HUDEP-2 (cell line): ENCODE measurements at regions not wholly inside any gene's neighbourhood (a gene's known extent, or its start where the extent isn't known, plus 50 kb on each side); places are given as distances from the start of the nearest gene placed in this dataset.
A peak's percentile ranks its signal among the peaks of the same experiment; 100 is the strongest.
"Not testable (repeated sequence)": the region's sequence is repeated elsewhere in the genome, so short reads cannot be mapped to it uniquely, and the experiment has no call there.

Source experiments
- DNase-seq, 76 experiments: peaks; one replicate each; lab custom pipeline; 2025; ENCODE audit not compliant: unreplicated experiment in 76 of 76; lab: John Stamatoyannopoulos, UW

DNA sequence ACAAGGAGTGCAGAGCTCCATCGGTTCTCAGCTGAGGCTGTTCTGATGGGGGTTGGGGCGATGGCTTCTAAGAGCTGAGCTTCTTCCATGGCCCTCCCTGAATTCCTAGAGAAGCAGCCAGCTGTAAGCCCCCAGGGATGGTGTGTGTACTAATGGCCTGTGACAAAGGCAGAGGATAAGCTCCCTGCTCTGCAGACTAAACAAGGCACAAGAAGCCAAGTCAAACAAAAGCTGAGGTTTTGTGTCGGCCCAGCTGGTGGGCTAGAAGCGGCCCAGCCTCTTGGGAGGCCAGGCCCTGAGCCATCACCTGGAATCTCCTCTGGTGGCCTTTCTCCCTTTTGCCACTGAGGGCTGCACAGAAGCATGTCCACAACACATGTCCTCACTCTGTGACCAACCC is 75.0 kb upstream of the XPA start:
- no peak for DNase-seq

DNA sequence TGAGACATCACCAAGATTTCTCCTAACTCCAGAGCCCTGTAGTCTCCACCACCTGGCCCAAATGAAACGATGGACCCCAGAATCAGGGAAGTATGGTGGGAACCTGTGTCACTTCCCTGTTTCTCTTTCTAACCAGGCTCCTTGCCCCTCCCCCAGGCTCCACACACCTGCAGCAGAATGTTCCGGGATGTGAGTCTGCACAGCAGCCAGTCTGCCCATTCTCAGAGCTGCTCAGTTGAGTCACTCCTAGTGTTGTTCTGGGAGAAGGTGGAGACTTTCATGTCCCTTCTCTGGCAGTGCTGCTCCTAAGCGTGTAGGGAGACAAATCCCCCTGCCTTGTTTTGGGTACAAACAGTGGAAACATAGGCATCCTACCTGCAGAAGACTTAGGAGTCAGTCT is 76.0 kb upstream of the XPA start:
- no peak for DNase-seq

DNA sequence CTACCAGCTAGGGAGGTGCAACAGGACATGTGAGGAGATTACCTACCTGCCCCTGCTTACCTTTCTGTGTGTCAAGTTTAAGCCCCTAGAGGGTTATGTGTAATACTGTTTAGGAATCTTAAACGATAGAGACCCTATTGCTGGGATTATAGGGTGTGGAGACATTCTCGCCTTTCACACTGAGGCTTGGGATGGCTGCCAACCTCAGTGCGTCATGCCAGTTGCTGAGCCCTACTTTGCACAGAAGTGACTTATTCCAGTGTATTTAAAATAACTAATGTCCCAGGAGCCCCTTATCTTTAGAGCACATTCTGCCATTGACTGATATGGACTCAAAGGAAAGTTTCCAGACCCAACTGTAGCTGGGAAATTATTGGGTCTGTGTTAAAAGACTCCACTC is 76.6 kb upstream of the XPA start:
- peak in 69 of 76 experiments; percentile 9 to 78 (median 42) for DNase-seq

DNA sequence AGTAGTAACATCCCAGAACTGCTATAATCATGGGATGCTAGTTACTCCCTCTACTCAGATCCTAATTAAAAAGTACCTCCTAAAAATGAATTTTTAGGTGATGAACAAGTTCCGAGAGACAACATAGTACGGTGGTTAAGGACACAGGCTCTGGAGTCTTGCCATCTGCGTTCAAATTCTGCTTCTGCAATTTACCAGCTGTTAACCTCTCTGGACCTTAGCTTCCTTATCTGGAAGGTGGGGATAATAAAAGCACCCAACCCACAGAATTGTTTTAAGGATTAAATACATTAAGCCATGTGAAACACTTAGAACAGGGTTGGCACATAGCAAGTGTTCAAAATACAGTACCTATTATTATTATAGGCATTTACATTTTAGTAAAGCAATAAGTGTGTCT is 77.5 kb upstream of the XPA start:
- DNase-seq: peak in 1 of 76 experiments; percentile 10

DNA sequence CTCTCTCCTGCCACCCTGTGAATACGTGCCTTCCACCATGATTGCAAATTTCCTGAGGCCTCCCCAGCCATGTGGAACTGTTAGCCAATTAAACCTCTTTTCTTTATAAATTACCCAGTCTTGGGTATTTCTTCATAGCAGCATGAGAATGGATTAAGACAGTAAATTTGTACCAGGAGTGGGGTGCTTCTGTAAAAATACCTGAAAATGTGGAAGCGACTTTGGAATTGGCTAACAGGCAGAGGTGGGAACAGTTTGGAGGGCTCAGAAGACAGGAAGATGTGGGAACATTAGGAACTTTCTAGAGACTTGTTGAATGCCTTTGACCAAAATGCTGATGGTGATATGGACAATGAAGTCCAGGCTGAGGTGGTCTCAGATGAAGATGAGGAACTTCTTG is 74.3 kb upstream of the FOXE1 start:
- not testable (repeated sequence) for DNase-seq

DNA sequence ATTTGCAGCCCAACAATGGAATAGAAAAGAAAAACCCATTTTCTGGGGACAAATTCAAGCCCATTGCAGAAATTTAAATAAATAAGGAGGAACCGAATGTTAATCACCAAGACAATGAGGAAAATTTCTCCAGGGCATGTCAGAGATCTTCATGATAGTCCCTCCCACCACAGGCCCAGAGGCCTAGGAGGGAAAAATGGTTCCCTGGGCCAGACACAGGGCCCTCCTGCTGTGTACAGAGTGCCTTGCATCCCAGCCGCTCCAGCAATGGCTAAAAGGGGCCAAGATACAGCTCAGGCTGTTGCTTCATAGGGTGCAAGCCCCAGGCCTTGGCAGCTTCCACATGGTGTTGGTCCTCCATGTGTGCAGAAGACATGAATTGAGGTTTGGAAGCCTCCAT is 73.4 kb upstream of the FOXE1 start:
- no peak for DNase-seq

DNA sequence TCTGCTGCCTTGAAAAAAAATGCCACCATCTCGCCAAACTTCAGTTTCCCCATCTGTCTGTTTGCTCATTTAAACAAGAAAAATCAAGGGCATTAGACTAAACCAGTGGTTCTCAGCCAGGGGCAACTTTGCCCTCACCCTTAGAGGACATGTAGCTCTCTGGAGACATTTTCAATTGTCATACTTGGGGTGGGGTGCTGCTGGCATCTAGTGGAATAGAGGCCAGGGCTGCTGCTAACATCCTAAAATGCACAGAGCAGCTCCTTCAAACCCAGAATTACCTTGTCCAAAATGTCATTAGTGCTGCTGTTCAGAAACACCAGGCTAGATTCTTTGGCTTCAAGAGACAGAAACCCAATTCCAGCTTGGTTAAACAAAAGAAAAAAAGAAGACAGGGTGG is 71.1 kb upstream of the FOXE1 start:
- DNase-seq: no peak

DNA sequence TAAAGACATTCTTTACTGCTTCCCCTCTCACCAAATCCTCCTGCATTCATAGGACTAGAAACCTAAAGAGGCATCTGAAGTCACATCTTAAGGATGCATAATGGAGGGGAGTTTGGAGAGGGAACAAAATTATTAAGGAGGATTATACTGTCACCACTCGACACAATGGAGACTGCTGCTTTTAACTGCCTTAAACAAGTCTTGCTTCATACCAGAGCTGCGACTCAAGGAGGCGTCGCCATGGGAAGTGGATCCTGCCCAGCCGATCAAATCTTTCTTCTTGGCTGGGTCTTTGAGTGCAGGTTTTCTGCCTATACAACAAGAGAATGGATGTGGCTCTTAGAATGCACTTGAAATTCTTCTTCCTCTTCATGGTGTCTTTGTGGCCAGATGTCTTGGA is 66.7 kb upstream of the FOXE1 start:
- no peak for DNase-seq

DNA sequence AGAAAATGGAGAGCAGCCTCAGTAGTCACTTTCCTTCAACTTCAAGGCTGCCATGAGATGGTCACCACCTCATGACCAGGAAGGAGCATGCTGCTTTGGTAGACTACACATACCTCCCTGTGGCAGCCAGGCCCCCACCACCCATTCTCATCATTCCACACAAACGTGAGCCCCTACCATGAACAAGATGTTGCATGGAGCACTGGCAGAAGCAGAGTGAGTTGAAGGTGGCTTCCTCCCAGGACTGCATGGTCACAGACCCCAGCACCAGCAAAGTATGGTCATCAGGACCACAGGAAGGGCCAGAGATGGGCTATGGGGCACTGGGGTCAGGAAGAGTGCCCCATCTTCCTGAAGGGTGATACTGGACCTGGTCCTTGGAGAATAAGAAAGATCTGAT is 65.5 kb upstream of the FOXE1 start:
- no peak for DNase-seq

DNA sequence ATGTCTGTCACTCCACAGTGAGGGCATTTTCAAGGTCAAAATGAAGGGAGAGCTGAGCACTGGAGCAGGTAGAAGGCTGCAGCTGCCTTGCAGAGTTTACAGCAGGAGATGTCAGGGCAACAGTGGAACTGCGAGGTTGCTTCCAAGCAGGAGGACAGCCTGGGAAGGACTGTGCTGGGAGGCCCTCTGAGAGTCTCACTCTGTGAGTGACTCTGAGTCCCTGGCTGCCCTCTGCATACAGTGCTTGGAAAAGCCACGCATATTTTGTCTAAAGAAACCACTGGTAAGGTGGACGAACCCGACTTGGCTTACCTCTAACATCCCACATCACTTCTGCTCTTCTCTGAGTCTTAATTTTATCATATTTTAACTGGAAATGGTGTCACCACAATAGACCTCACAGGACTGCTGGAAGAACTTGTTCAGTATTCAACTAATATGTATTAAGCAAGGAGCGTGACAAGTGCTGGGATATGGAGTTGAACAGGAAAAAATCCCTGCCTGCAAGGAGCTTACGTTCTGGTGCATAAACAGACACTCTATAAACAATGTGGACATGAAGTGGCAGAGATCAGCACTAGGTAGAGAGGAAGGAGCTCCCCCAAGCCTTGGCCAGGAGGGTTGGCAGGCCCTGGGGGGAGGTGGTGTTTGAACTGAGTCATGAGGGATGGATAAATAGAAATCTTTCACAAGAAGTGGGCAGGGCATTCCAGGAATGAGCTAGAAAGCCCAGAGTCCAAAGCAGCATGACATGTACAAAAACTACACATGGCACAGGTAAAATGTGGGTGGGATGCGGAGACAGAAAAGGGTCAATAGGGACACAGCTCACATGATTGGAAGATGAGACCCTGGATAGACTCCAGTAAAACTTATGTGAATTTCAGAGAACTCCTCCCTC is 64.0 kb upstream of the FOXE1 start:
- DNase-seq: no peak

DNA sequence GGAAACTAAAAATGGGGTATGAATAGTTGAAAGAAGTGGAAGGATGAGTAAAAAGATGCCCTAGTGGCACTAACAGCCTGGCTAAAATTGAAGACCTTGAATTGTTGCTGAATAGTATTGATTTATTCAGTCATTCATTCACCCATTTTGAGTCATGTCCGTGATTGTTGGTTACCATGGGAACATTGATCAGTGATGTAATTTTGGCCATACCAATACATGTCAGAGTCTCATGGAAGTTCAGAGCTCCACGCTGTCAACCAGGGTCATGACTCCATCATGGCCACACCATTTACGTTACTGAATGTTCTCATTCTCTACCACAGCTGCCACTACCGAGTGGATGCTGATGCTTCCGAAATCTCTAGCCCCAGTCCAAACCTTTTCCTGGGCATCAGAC is 62.5 kb upstream of the FOXE1 start:
- no peak for DNase-seq

DNA sequence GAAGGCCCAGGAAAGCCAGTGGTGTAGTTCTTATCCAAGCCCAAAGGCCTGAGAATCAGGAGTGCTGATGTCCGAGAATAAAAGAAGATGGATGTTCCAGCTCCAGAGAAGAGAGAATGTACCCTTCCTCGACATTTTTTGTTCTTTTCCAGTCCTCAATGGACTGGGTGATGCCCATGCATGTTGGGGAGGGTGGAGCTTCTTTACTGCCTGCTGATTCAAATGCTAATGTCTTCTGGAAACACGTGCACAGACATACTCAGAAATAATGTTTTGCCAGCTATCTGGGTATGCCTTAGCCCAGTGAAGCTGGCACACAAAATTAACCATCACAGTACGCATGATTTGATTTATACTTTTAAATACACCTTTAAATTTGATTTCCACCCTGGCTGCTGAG is 61.5 kb upstream of the FOXE1 start:
- DNase-seq: no peak

DNA sequence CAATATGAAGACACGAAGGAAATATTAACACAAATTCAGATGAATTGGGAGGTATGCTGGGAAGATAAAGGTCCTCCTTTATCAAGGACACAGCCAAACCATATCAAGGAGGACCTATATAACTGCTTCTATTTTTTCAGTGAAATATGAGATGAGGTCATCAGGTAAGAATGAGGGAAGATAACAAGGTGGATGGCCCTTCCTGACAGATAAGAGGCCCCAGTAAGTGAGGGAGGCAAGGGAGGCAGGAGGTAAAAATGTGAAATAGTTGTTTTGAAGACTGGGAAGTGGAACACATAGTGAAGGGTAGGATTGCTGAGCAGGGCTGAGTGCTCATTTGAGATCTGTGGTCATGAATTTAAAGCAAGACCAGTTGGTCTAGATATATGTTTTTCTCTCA is 60.0 kb upstream of the FOXE1 start:
- DNase-seq: no peak

DNA sequence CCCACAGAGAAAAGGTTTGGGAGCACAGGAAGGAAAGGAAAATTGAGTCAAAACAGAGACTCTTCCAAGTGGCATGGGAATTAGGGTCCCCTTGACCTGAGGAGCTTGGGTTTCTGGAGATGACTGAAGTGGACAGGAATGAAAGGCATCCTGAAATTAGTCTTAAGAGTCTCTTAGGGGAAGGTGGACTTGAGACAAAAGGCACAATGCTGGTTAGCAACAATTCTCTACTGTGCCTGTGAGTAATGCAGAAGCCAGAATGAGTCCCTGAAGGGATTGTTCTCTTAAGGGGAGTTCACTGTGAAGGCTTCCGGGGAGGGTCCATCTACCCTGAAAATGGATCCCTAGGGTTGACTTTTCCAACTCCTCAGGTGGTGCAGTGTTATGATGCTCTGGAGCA is 58.4 kb upstream of the FOXE1 start:
- DNase-seq: no peak

DNA sequence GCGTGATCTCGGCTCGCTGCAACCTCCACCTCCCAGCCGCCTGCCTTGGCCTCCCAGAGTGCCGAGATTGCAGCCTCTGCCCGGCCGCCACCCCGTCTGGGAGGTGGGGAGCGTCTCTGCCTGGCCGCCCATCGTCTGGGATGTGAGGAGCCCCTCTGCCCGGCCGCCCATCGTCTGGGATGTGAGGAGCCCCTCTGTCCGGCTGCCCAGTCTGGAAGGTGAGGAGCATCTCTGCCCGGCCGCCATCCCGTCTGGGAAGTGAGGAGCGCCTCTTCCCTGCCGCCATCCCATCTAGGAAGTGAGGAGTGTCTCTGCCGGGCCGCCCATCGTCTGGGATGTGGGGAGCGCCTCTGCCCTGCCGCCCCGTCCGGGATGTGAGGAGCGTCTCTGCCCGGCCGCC is 56.9 kb upstream of the FOXE1 start:
- DNase-seq: not testable (repeated sequence)

DNA sequence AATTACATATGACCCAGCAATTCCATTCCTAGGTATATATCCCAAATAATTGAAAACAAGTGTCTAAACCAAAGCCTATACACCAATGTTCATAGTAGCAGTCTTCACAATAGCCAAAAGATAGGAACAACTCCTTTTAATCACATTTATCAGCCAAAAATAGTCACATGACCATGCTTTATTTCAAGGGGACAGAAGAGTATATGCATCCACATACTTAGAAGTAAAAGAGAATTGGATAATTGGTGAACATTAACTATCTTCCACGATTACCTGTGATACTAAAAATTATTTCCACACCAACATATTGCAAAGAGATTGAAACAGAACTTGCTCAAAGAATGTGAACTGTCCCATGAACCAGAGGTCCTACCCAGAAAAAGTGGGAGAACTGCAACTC is 51.8 kb upstream of the FOXE1 start:
- no peak for DNase-seq

DNA sequence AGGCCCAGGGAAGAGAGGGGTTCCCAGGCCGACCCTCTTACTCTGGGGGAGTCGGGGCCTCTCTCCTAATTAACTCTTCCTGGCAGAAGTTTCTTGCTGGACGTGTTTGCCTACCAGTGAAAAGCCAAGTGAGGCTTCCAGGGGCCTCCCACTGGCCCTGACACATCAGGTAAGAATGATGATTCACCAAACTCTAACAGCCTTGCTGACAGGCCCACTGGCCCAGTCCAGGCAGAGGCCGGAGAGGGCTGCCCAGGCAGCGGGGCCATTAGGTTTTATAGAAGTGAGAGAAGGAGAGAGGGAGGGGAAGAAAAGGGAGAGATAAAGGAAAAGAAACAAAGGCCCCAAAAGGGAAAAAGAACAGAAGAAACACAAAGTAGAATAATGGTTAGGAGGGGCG is 50.8 kb upstream of the FOXE1 start:
- DNase-seq: no peak

DNA sequence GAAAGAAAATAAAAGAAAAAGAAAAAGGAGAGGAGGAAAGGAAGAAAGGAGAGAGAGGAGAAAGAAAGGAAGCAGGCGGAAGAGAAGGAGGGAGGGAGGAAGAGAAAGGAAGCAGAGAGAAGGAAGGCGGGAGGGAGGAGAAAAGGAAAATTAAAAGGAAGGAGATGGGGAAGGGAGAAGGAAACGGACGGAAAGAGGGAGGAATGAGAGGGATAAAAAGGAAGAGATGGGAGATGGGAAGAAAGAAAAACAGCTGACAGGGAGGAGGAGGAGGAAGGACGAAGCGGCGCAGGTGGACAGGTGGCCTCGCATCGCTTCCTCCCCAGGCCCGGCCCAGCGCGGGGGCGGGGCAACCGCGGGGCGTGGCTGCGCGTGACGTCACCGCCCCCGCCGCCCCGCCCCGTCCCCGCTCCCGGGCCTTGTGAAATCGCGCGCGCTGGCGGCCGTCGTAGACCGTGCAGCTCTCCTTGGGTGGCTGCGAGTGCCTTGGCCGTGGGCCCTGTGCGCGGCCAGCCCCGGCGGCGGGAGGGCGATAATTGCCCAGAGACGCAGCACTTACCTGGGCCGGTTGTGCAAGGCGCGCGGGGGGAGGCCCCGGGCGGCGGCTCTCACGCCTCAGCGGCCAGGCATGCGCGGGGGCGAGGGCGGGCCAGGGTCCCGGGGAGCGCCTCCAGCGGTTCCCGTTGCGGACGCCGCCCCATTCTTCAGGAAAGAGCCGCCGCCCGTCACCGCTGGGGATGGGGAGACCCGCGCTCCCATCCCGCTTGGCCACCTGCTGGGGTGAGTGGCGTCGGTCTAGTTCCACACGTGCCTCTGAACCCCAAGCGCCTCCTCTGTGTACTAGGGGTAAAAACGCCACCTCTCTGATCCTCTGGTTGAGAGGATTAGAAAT is 49.6 kb upstream of the FOXE1 start:
- DNase-seq: peak in 53 of 76 experiments; percentile 3 to 63 (median 40)
